Left ventricle myocardium inferior (tissue), 1 donor: ENCODE measurements at regions not wholly inside any gene's neighbourhood (a gene's known extent, or its start where the extent isn't known, plus 50 kb on each side); places are given as distances from the start of the nearest gene placed in this dataset.

Source experiments
- DNase-seq: peaks from one replicate; pipeline ENCODE4 v3.0.0-alpha.2; 2020
- H3K27ac ChIP-seq: fragments of 200-600 bp; replicated peaks from 2 replicates; pipeline ENCODE4 v1.8.0; 2021
- H3K27me3 ChIP-seq: fragments of 200-600 bp; 2 replicates; pipeline ENCODE4 v1.8.0; 2021; ENCODE audit warnings: low read depth
- H3K36me3 ChIP-seq: fragments of 200-600 bp; 2 replicates; pipeline ENCODE4 v1.8.0; 2021
- H3K4me1 ChIP-seq: fragments of 200-600 bp; 2 replicates; pipeline ENCODE4 v1.8.0; 2021
- H3K4me3 ChIP-seq: fragments of 200-600 bp; 2 replicates; pipeline ENCODE4 v1.8.0; 2021; ENCODE audit warnings: mild to moderate bottlenecking, moderate library complexity
- H3K9me3 ChIP-seq: fragments of 200-600 bp; replicated peaks from 2 replicates; pipeline ENCODE4 v1.8.0; 2021
- intact Hi-C: fragments of 100-400 bp; cut with micrococcal nuclease; formaldehyde crosslinking; loops from one replicate; pipeline ENCODE4 v1.11.0; 2022
- TF ChIP-seq, protein P1 (sequence below): fragments of 200-600 bp; IDR thresholded peaks from 2 replicates; pipeline ENCODE4 v1.8.0; 2021; ENCODE audit warnings: antibody characterized with exemption, mild to moderate bottlenecking, borderline replicate concordance
- donor health status: DM: no; HTN: yes; CAD: no; lungs with severe emphysema.

DNA sequence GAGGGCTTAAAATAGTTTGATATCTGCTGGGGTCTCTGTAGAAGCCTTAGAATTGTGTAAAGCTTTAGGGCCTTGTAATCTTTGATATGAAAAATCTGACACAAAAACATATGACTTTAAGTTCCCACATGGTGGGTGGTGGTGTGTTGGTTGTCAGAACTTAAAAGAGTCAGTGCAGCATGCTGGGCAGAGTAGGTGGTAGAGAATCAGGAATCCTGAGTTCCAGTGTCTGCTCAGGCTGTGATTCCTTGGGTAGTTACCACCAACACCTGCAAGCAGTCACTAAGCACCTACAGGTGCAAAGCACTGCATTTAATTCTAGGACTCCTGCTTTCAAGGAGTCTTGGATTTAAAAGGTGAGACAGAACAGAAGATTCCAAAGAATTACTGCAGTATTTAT is 144.6 kb downstream of the ACER2 start:
- TF ChIP-seq, protein P1, sequence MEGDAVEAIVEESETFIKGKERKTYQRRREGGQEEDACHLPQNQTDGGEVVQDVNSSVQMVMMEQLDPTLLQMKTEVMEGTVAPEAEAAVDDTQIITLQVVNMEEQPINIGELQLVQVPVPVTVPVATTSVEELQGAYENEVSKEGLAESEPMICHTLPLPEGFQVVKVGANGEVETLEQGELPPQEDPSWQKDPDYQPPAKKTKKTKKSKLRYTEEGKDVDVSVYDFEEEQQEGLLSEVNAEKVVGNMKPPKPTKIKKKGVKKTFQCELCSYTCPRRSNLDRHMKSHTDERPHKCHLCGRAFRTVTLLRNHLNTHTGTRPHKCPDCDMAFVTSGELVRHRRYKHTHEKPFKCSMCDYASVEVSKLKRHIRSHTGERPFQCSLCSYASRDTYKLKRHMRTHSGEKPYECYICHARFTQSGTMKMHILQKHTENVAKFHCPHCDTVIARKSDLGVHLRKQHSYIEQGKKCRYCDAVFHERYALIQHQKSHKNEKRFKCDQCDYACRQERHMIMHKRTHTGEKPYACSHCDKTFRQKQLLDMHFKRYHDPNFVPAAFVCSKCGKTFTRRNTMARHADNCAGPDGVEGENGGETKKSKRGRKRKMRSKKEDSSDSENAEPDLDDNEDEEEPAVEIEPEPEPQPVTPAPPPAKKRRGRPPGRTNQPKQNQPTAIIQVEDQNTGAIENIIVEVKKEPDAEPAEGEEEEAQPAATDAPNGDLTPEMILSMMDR = no peak
- Histone ChIP-seq H3K27me3 (no peaks in the 10 kb centered on the region), H3K4me1 (peaks cover 8% of the 10 kb centered on the region), H3K27ac (no peak overlapping the region), H3K4me3 (no peak overlapping the region), H3K36me3 (no peaks in the 10 kb centered on the region), H3K9me3 (peaks cover 14% of the 10 kb centered on the region)
- DNase-seq = no peak
- intact Hi-C loops = no loop called here

DNA sequence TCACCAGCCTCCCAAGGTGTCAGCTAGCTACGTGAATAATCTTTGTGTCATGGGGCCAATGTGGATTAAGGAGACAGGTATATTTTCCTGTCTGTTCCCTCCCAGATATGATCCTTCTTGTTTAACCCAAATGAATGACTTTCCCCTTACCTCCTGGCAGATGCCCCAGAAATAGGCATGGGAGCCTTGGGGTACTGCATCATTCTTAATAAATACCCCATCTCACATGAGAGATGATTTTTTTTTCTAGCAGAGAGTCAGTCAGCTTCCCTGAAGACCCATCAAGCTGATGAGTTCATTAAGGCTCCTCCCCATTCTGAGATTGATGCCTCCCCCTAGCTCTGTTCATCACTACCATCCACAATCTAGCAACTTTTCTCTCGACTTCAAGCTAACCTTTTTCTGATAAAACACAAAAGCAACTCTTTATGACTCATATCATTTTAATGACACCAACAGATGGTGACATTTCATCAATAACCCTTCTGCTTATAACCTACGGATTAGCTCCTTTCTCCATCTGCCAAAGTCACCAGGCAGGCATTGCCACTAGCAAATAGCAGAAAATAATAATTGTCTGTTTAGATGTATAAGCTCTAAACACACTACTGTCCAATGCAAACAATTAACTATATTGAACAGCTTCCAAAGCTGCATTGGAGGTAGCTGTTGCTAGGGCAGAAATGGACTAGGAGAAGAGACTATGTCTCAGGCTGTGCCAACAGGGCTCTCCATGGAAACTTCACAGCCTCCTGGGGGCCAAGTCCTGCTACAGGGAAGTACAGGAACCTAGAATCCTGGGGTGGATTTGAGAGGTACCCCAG is 143.7 kb downstream of the ACER2 start:
- intact Hi-C loops = no loop called here

DNA sequence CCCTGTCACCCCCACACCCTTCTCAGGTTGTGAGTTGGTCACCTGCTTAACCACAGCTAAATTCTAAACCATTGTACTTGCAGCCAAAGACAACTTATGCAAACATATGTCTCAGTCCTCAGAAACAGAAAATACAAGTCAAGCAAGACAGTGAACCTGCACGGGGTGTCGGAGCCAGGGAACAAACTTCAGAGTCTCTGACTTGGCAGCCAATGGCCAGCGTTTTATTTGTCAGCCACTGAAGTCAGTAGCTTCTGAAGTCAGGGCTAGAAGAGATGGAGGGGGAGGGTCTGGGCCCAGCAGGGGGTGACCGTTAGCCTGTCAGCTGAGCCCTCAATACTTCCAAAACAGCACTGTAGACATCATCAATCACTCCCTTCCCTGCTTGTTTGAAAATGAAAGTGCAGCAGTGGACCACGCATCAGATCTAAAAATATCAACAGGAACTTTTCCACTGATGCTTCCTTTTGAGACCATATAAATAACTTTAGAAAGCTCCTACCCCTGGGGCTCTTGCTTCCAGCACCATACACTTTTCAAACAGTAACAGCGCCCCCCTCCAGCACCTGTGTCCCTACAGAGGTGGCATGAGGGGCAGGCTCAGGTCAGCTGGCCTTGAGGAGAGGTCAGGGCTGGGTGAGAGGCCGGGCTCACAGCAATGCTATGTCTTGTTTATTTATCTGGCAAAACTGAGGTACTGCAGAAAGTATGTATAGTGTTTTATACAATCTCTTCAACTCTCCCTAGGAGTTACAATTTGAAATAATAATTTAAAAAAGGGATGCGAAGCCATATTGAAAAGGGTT is 142.5 kb downstream of the ACER2 start:
- Histone ChIP-seq H3K4me3 (peak overlapping the region; percentile 33), H3K4me1 (peaks cover 8% of the 10 kb centered on the region), H3K27ac (no peak overlapping the region), H3K9me3 (no peaks in the 10 kb centered on the region), H3K36me3 (no peaks in the 10 kb centered on the region), H3K27me3 (no peaks in the 10 kb centered on the region)
- DNase-seq = no peak
- TF ChIP-seq, protein P1 = no peak
- intact Hi-C loops = no loop called here

More for the DNA sequence above, 143.7 kb downstream of the ACER2 start:
- Histone ChIP-seq H3K36me3 (no peaks in the 10 kb centered on the region), H3K4me1 (peaks cover 8% of the 10 kb centered on the region), H3K9me3 (peaks cover 8% of the 10 kb centered on the region), H3K27me3 (no peaks in the 10 kb centered on the region), H3K4me3 (no peak overlapping the region), H3K27ac (no peak overlapping the region)
- no peak for DNase-seq
- TF ChIP-seq, protein P1 = no peak

DNA sequence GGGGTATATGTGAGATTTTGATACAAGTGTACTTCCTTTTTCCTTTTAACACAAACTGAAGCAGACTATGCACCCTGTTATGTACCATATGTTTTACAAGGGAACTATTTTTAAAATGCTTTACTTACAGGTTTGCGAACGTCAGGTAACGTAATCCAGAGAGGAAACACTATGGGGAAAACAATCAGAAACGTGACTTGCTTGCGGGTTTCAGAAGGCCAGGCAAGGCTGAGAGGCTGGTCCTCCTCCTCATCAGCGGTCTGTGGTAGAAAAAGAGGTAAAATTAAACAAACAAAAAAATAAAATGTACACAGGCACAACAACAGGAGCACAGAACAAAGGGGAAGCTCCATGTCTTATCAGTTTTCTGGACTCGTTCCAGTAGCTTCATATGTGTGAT is 141.2 kb downstream of the ACER2 start:
- Histone ChIP-seq H3K27ac (no peak overlapping the region), H3K4me3 (no peak overlapping the region), H3K4me1 (peaks cover 8% of the 10 kb centered on the region), H3K27me3 (no peaks in the 10 kb centered on the region), H3K9me3 (peaks cover 3% of the 10 kb centered on the region), H3K36me3 (no peaks in the 10 kb centered on the region)
- intact Hi-C loops = no loop called here
- DNase-seq = no peak
- TF ChIP-seq, protein P1 = no peak

DNA sequence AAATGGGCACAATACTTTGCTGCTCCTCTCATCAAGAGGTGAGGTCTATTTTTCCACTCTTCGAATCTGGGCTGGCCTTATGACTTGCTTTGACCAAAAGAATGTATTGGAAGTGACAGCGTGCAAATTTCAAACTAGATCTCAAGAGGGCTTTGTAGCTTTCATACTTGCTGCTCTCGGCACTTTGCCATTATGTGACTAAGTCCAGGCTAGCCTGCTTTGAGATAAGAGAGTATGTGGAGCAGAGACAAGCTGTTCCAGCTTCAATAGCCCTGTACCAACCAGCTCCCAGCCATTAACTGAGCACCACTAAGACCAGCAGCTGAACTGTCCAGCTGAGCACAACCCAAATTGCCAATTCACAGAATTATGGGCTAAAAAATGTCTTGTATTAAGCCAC is 124.6 kb downstream of the ACER2 start:
- H3K4me3 ChIP-seq = no peak overlapping the region
- peaks cover 6% of the 10 kb centered on the region for H3K27me3 ChIP-seq
- intact Hi-C loops = no loop called here
- no peak for DNase-seq
- no peaks in the 10 kb centered on the region for H3K36me3 ChIP-seq
- no peaks in the 10 kb centered on the region for H3K4me1 ChIP-seq
- H3K9me3 ChIP-seq = peaks cover 30% of the 10 kb centered on the region
- H3K27ac ChIP-seq = no peak overlapping the region
- TF ChIP-seq, protein P1 = no peak
